IMR-90 (cell line): ENCODE measurements at regions not wholly inside any gene's neighbourhood (a gene's known extent, or its start where the extent isn't known, plus 50 kb on each side); places are given as distances from the start of the nearest gene placed in this dataset.

Source experiments
- ATAC-seq: fragments of 200-7000 bp; cut with Tn5 transposase; 2 replicates; pipeline ENCODE4 v1.9.1; 2020; ENCODE audit warnings: low read depth, mild to moderate bottlenecking, moderate library complexity
- BruUV-seq: library from RNA; stranded (reverse); fragments of 400-500 nt; replicated peaks from 2 replicates; lab custom pipeline; 2021; lab: Mats Ljungman, UMichigan
- CTCF ChIA-PET: fragments of 300-600 bp; formaldehyde crosslinking; extraction: SDS; loops from one replicate; lab custom pipeline; 2021; ENCODE audit warnings: antibody characterized with exemption; lab: Yijun Ruan, JAX
- POLR2A ChIA-PET: fragments of 300-600 bp; sonication (Branson Sonifier 250); formaldehyde crosslinking; loops from one replicate; lab custom pipeline; 2022; ENCODE audit warnings: antibody characterized with exemption; ENCODE audit not compliant: unreplicated experiment; lab: Charles Lee
- DNase-seq: peaks from one replicate; pipeline ENCODE4 v3.0.0; 2013
- H2AFZ ChIP-seq: replicated peaks from 2 replicates; pipeline ENCODE3; 2013; ENCODE audit warnings: low read length, mild to moderate bottlenecking; ENCODE audit not compliant: poor library complexity
- H2AK5ac ChIP-seq: 2 replicates; pipeline ENCODE4 v1.6.1; 2013; ENCODE audit warnings: low read depth, low read length, inconsistent platforms
- H2AK9ac ChIP-seq: replicated peaks from 2 replicates; pipeline ENCODE3; 2013; ENCODE audit warnings: mild to moderate bottlenecking, low read depth, low read length, moderate library complexity; ENCODE audit not compliant: poor library complexity
- H2BK120ac ChIP-seq: 2 replicates; pipeline ENCODE4 v1.6.1; 2013; ENCODE audit warnings: low read depth, low read length, inconsistent platforms
- H2BK15ac ChIP-seq: 3 replicates; pipeline ENCODE4 v1.6.1; 2013; ENCODE audit warnings: low read depth, low read length, inconsistent platforms
- H2BK20ac ChIP-seq: 2 replicates; pipeline ENCODE4 v1.6.1; 2013; ENCODE audit warnings: low read depth, mild to moderate bottlenecking, inconsistent platforms, low read length, moderate library complexity
- H2BK5ac ChIP-seq: 2 replicates; pipeline ENCODE4 v1.6.1; 2013; ENCODE audit warnings: mild to moderate bottlenecking, low read depth, low read length, inconsistent platforms; ENCODE audit not compliant: poor library complexity, severe bottlenecking
- H3K14ac ChIP-seq: replicated peaks from 2 replicates; pipeline ENCODE4 v1.6.1; 2013; ENCODE audit warnings: low read depth, low read length, inconsistent platforms
- H3K18ac ChIP-seq: 2 replicates; pipeline ENCODE4 v1.6.1; 2013; ENCODE audit warnings: low read depth, low read length, control low read depth
- H3K23ac ChIP-seq: 2 replicates; pipeline ENCODE4 v1.6.1; 2013; ENCODE audit warnings: low read depth, low read length, inconsistent platforms
- H3K27ac ChIP-seq: 2 replicates; pipeline ENCODE4 v1.5.1; 2013; ENCODE audit warnings: mild to moderate bottlenecking, control low read depth, low read length; ENCODE audit not compliant: insufficient read depth
- H3K27me3 ChIP-seq: 2 replicates; pipeline ENCODE4 v1.6.1; 2013; ENCODE audit warnings: low read length; ENCODE audit not compliant: control insufficient read depth, insufficient read depth
- H3K36me3 ChIP-seq: 2 replicates; pipeline ENCODE4 v1.6.1; 2013; ENCODE audit warnings: low read length, mixed read lengths; ENCODE audit not compliant: control insufficient read depth, insufficient read depth
- H3K4ac ChIP-seq: 2 replicates; pipeline ENCODE4 v1.6.1; 2013; ENCODE audit warnings: low read depth, low read length, inconsistent platforms
- H3K4me1 ChIP-seq: 2 replicates; pipeline ENCODE4 v1.6.1; 2013; ENCODE audit warnings: low read length, mixed read lengths; ENCODE audit not compliant: control insufficient read depth, insufficient read depth
- H3K4me2 ChIP-seq: 2 replicates; pipeline ENCODE4 v1.6.1; 2013; ENCODE audit warnings: low read depth, mild to moderate bottlenecking, control low read depth, low read length, moderate library complexity
- H3K4me3 ChIP-seq: 2 replicates; pipeline ENCODE4 v1.5.1; 2013; ENCODE audit warnings: low read depth, mild to moderate bottlenecking, control low read depth, low read length, moderate library complexity; ENCODE audit not compliant: insufficient read depth
- H3K56ac ChIP-seq: 2 replicates; pipeline ENCODE4 v1.6.1; 2013; ENCODE audit warnings: low read length, inconsistent platforms; ENCODE audit not compliant: insufficient read depth; ENCODE audit errors: extremely low read depth
- H3K79me1 ChIP-seq, 2 experiments: 2 replicates each; pipeline ENCODE4 v1.6.1; 2013; ENCODE audit warnings: low read length in 2 of 2, inconsistent platforms in 1 of 2, low read depth in 1 of 2
- H3K9ac ChIP-seq: 2 replicates; pipeline ENCODE4 v1.6.1; 2013; ENCODE audit warnings: low read depth, low read length, control low read depth
- H3K9me1 ChIP-seq: 2 replicates; pipeline ENCODE4 v1.6.1; 2013; ENCODE audit warnings: low read length, inconsistent platforms; ENCODE audit not compliant: insufficient read depth
- H3K9me3 ChIP-seq: 2 replicates; pipeline ENCODE4 v1.6.1; 2013; ENCODE audit warnings: low read length; ENCODE audit not compliant: control insufficient read depth, insufficient read depth
- H4K20me1 ChIP-seq: 2 replicates; pipeline ENCODE4 v1.6.1; 2013; ENCODE audit warnings: low read length, inconsistent platforms; ENCODE audit not compliant: insufficient read depth
- H4K5ac ChIP-seq: 2 replicates; pipeline ENCODE4 v1.6.1; 2013; ENCODE audit warnings: mild to moderate bottlenecking, low read depth, low read length, control low read depth
- H4K8ac ChIP-seq, 2 experiments: 2 replicates each; pipeline ENCODE4 v1.6.1; 2013; ENCODE audit warnings: low read depth in 2 of 2, low read length in 2 of 2, control low read depth in 1 of 2, inconsistent platforms in 1 of 2
- H4K91ac ChIP-seq: 2 replicates; pipeline ENCODE4 v1.6.1; 2013; ENCODE audit warnings: low read depth, low read length, inconsistent platforms; ENCODE audit not compliant: insufficient read depth
- CHD1 ChIP-seq: IDR thresholded peaks from 2 replicates; pipeline ENCODE4 v1.6.1; 2012; ENCODE audit warnings: low read depth, low read length, improper control_type of control experiment
- MAZ ChIP-seq: IDR thresholded peaks from 2 replicates; pipeline ENCODE4 v1.6.1; 2012; ENCODE audit warnings: low read depth, mild to moderate bottlenecking, low read length, improper control_type of control experiment, moderate library complexity, borderline replicate concordance
- MXI1 ChIP-seq: IDR thresholded peaks from 2 replicates; pipeline ENCODE4 v1.6.1; 2012; ENCODE audit warnings: low read depth, mild to moderate bottlenecking, low read length, moderate library complexity, borderline replicate concordance
- RCOR1 ChIP-seq: IDR thresholded peaks from 2 replicates; pipeline ENCODE4 v1.6.1; 2012; ENCODE audit warnings: mild to moderate bottlenecking, low read length, improper control_type of control experiment; ENCODE audit not compliant: insufficient replicate concordance
- USF2 ChIP-seq: fragments of 150-350 bp; IDR thresholded peaks from 2 replicates; pipeline ENCODE4 v1.6.1; 2017; ENCODE audit warnings: mild to moderate bottlenecking, antibody characterized with exemption, low read length, low read depth
- dilution Hi-C: fragments of 300-500 bp; cut with HindIII; formaldehyde crosslinking; loops from one replicate; pipeline ENCODE4 v1.14.3; 2018; ENCODE audit warnings: low sequenced_read_pairs; ENCODE audit not compliant: unreplicated experiment
- in situ Hi-C: fragments of 300-500 bp; cut with MboI; formaldehyde crosslinking; loops from 3 replicates; pipeline ENCODE4 v1.14.3; 2019; ENCODE audit warnings: low sequenced_read_pairs, inconsistent platforms, mixed read lengths
- intact Hi-C: fragments of 100-400 bp; cut with micrococcal nuclease; formaldehyde crosslinking; loops from 2 replicates; pipeline ENCODE4 v1.10.0; 2022
- TF ChIP-seq, protein P1 (sequence below): conservative IDR thresholded peaks from 2 replicates; pipeline ENCODE4 v1.5.1; 2012; ENCODE audit warnings: mild to moderate bottlenecking, low read depth, low read length, improper control_type of control experiment
- TF ChIP-seq, protein P2 (sequence below): fragments of 150-350 bp; IDR thresholded peaks from 2 replicates; pipeline ENCODE4 v1.6.1; 2016; ENCODE audit warnings: low read depth, mild to moderate bottlenecking, low read length, moderate library complexity, borderline replicate concordance

GRCh38 chr4:59341506-59341905, 1858.6 kb upstream of the ADGRL3 start:
- no peak overlapping the region for H4K8ac ChIP-seq
- ChIA-PET CTCF (interaction anchor here (0.7 kb wide), 1 partner anchor 632 kb away, joined by 3 read pairs; no protein-coding TSS in a partner anchor), POLR2A (no interaction called here)
- no peak overlapping the region for H2AK5ac ChIP-seq
- H3K14ac ChIP-seq: no peak overlapping the region
- H3K4me3 ChIP-seq: no peak overlapping the region
- H3K9ac ChIP-seq: no peak overlapping the region
- BruUV-seq: no TSS peak
- dilution Hi-C loops: no loop called here
- H3K9me1 ChIP-seq: no peaks in the 10 kb centered on the region
- H3K79me1 ChIP-seq: no peaks in the 10 kb centered on the region
- no peak overlapping the region for H2BK120ac ChIP-seq
- H4K91ac ChIP-seq: no peak overlapping the region
- no peak overlapping the region for H4K5ac ChIP-seq
- ATAC-seq (no peak), DNase-seq (no peak)
- TF ChIP-seq MAZ (no peak), CHD1 (no peak), RCOR1 (no peak), MXI1 (no peak), USF2 (no peak)
- TF ChIP-seq, protein P1, sequence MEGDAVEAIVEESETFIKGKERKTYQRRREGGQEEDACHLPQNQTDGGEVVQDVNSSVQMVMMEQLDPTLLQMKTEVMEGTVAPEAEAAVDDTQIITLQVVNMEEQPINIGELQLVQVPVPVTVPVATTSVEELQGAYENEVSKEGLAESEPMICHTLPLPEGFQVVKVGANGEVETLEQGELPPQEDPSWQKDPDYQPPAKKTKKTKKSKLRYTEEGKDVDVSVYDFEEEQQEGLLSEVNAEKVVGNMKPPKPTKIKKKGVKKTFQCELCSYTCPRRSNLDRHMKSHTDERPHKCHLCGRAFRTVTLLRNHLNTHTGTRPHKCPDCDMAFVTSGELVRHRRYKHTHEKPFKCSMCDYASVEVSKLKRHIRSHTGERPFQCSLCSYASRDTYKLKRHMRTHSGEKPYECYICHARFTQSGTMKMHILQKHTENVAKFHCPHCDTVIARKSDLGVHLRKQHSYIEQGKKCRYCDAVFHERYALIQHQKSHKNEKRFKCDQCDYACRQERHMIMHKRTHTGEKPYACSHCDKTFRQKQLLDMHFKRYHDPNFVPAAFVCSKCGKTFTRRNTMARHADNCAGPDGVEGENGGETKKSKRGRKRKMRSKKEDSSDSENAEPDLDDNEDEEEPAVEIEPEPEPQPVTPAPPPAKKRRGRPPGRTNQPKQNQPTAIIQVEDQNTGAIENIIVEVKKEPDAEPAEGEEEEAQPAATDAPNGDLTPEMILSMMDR: no peak
- TF ChIP-seq, protein P2, sequence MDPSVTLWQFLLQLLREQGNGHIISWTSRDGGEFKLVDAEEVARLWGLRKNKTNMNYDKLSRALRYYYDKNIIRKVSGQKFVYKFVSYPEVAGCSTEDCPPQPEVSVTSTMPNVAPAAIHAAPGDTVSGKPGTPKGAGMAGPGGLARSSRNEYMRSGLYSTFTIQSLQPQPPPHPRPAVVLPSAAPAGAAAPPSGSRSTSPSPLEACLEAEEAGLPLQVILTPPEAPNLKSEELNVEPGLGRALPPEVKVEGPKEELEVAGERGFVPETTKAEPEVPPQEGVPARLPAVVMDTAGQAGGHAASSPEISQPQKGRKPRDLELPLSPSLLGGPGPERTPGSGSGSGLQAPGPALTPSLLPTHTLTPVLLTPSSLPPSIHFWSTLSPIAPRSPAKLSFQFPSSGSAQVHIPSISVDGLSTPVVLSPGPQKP: no peak
- no peak overlapping the region; the same call in 1 of the 2 replicates for H3K56ac ChIP-seq
- H3K9me3 ChIP-seq: 0 out of 2 replicates have a peak, but pooled peaks cover 2% of the 10 kb centered on the region
- no peak overlapping the region for H3K4ac ChIP-seq
- H3K27ac ChIP-seq: no peak overlapping the region
- no peaks in the 10 kb centered on the region for H3K36me3 ChIP-seq
- no peaks in the 10 kb centered on the region for H4K20me1 ChIP-seq
- no peak overlapping the region for H2BK20ac ChIP-seq
- in situ Hi-C loops: no loop called here
- no peaks in the 10 kb centered on the region for H3K27me3 ChIP-seq
- H2AFZ ChIP-seq: no peak overlapping the region
- no peak overlapping the region for H3K4me2 ChIP-seq
- intact Hi-C loops: no loop called here
- H2BK15ac ChIP-seq: no peak overlapping the region
- H2BK5ac ChIP-seq: no peak overlapping the region
- no peak overlapping the region for H2AK9ac ChIP-seq
- H3K18ac ChIP-seq: no peak overlapping the region
- H3K4me1 ChIP-seq: no peaks in the 10 kb centered on the region
- H3K23ac ChIP-seq: no peak overlapping the region
